Kidney (tissue), 13 donors: ENCODE measurements at regions not wholly inside any gene's neighbourhood (a gene's known extent, or its start where the extent isn't known, plus 50 kb on each side); places are given as distances from the start of the nearest gene placed in this dataset.

Source experiments
- DNase-seq, 5 donors: peaks; one replicate each; pipeline ENCODE4 v3.0.0-alpha.2; 2013 to 2020
- FAIRE-seq: peaks from 2 replicates; lab custom pipeline; 2012; peaks lifted over from hg19 to GRCh38; lab: Jason Lieb, UNC
- H3K27ac ChIP-seq, 2 donors: one replicate each; pipeline ENCODE4 v1.7.0; 2013; ENCODE audit warnings: low read depth in 2 of 2, low read length in 2 of 2, inconsistent platforms in 1 of 2
- H3K27me3 ChIP-seq: one replicate; pipeline ENCODE4 v1.7.1; 2013; ENCODE audit warnings: low read length, inconsistent platforms; ENCODE audit not compliant: control insufficient read depth, insufficient read depth
- H3K36me3 ChIP-seq, 3 donors: one replicate each; pipeline versions ENCODE4 v1.7.0 to v1.7.1; 2013; ENCODE audit warnings: low read length in 3 of 3, control low read depth in 1 of 3, inconsistent platforms in 1 of 3; ENCODE audit not compliant: insufficient read depth in 3 of 3, control insufficient read depth in 2 of 3
- H3K4me1 ChIP-seq, 3 donors: one replicate each; pipeline versions ENCODE4 v1.7.0 to v1.7.1; 2013; ENCODE audit warnings: low read length in 3 of 3, inconsistent platforms in 1 of 3, low read depth in 1 of 3; ENCODE audit not compliant: control insufficient read depth in 2 of 3, insufficient read depth in 2 of 3
- H3K4me3 ChIP-seq, 3 donors: one replicate each; pipeline versions ENCODE4 v1.7.0 to v1.8.1; 2013; ENCODE audit warnings: low read length in 3 of 3, control low read depth in 1 of 3, inconsistent platforms in 1 of 3
- H3K9ac ChIP-seq, 3 donors: one replicate each; pipeline versions ENCODE4 v1.7.0 to v1.7.1; 2013; ENCODE audit warnings: low read length in 3 of 3, control low read depth in 1 of 3, inconsistent platforms in 1 of 3
- H3K9me3 ChIP-seq, 3 donors: one replicate each; pipeline versions ENCODE4 v1.7.0 to v1.7.1; 2013; ENCODE audit warnings: low read length in 3 of 3, control low read depth in 1 of 3, inconsistent platforms in 1 of 3; ENCODE audit not compliant: control insufficient read depth in 2 of 3, insufficient read depth in 1 of 3
- CTCF ChIP-seq: IDR thresholded peaks from 3 replicates; pipeline ENCODE4 v1.5.1; 2012; ENCODE audit warnings: mild to moderate bottlenecking, moderate library complexity, borderline replicate concordance; ENCODE audit not compliant: insufficient read depth; ENCODE audit errors: extremely low read depth
- intact Hi-C: fragments of 100-400 bp; cut with DNase I; formaldehyde crosslinking; loops from one replicate; pipeline ENCODE4 v1.11.1; 2022
- donor health status: control.
- donor health status: control.
- donor health status: control.
- donor health status: control.
- donor health status: control.
- donor health status: DM: yes; HTN: yes; CAD: no.
- donor health status: Normal renal cell carcinoma (clear cell type).

- no peak for TF ChIP-seq CTCF
- H3K9ac ChIP-seq, result no peak overlapping the region
- no peaks in the 10 kb centered on the region for H3K27me3 ChIP-seq
- no peak overlapping the region for H3K4me3 ChIP-seq
- H3K27ac ChIP-seq, result no peak overlapping the region
- H3K4me1 ChIP-seq, result no peaks in the 10 kb centered on the region
- FAIRE-seq (no peak), DNase-seq (no peak)
- H3K36me3 ChIP-seq, result no peaks in the 10 kb centered on the region
- peaks cover 0 to 2% (median 0%) of the 10 kb centered on the region in 3 donors for H3K9me3 ChIP-seq
- intact Hi-C loops, result no loop called here
Observed at GRCh38 chr13:53703371-53704080, 674.9 kb downstream of the OLFM4 start.

- FAIRE-seq, result no peak
Observed at GRCh38 chr13:53719281-53719680, 690.7 kb downstream of the OLFM4 start.

GRCh38 chr13:53732664-53733063 lies 704.1 kb downstream of the OLFM4 start:
- no peak for TF ChIP-seq CTCF
- FAIRE-seq (no peak), DNase-seq (no peak)
- no peak overlapping the region for H3K27ac ChIP-seq
- H3K9me3 ChIP-seq, result no peaks in the 10 kb centered on the region
- H3K36me3 ChIP-seq, result no peaks in the 10 kb centered on the region
- H3K4me3 ChIP-seq, result no peak overlapping the region
- intact Hi-C loops, result no loop called here
- no peaks in the 10 kb centered on the region for H3K27me3 ChIP-seq
- H3K4me1 ChIP-seq, result no peaks in the 10 kb centered on the region
- H3K9ac ChIP-seq, result no peak overlapping the region

More at GRCh38 chr13:53719281-53719680, 690.7 kb downstream of the OLFM4 start:
- TF ChIP-seq CTCF, result no peak
- H3K36me3 ChIP-seq, result no peaks in the 10 kb centered on the region
- H3K4me3 ChIP-seq, result no peak overlapping the region
- intact Hi-C loops, result no loop called here
- H3K27me3 ChIP-seq, result no peaks in the 10 kb centered on the region
- no peaks in the 10 kb centered on the region for H3K4me1 ChIP-seq
- DNase-seq, result no peak
- peaks cover 0 to 12% (median 0%) of the 10 kb centered on the region in 3 donors for H3K9me3 ChIP-seq
- no peak overlapping the region for H3K27ac ChIP-seq
- no peak overlapping the region for H3K9ac ChIP-seq
